A673 (cell line): ENCODE measurements at regions not wholly inside any gene's neighbourhood (a gene's known extent, or its start where the extent isn't known, plus 50 kb on each side); places are given as distances from the start of the nearest gene placed in this dataset.

Experiments used
- BruUV-seq: library from RNA; stranded (reverse); fragments of 400-500 nt; replicated peaks from 2 replicates; lab custom pipeline; 2021; lab: Mats Ljungman, UMichigan
- CTCF ChIA-PET: fragments of 300-600 bp; sonication (Branson Sonifier 250); formaldehyde crosslinking; loops from one replicate; lab custom pipeline; 2022; ENCODE audit warnings: antibody characterized with exemption; lab: Charles Lee
- POLR2A ChIA-PET: fragments of 300-600 bp; sonication (Branson Sonifier 250); formaldehyde crosslinking; loops from one replicate; lab custom pipeline; 2022; ENCODE audit warnings: antibody characterized with exemption; ENCODE audit not compliant: low non-redundant PET; lab: Charles Lee
- DNase-seq: peaks from one replicate; pipeline ENCODE4 v3.0.0-alpha.2; 2015; ENCODE audit warnings: low spot score
- H3K27ac ChIP-seq: fragments of 200-600 bp; sonication (generic); 2 replicates; pipeline ENCODE4 v1.5.1; 2016; ENCODE audit warnings: mixed run types, low read depth, mild to moderate bottlenecking, mixed read lengths, antibody characterized with exemption, low read length; ENCODE audit not compliant: poor library complexity, severe bottlenecking
- H3K27me3 ChIP-seq: fragments of 200-600 bp; sonication (generic); replicated peaks from 2 replicates; pipeline ENCODE4 v1.6.1; 2017; ENCODE audit warnings: mixed run types, low read depth, mild to moderate bottlenecking, mixed read lengths, antibody characterized with exemption, low read length; ENCODE audit not compliant: insufficient read depth, poor library complexity
- H3K36me3 ChIP-seq: fragments of 200-600 bp; sonication (generic); 2 replicates; pipeline ENCODE4 v1.6.1; 2016; ENCODE audit warnings: mixed run types, mild to moderate bottlenecking, mixed read lengths, antibody characterized with exemption, low read length; ENCODE audit not compliant: insufficient read depth, poor library complexity, severe bottlenecking
- H3K4me1 ChIP-seq: fragments of 200-600 bp; sonication (generic); 2 replicates; pipeline ENCODE4 v1.6.1; 2017; ENCODE audit warnings: mixed run types, mild to moderate bottlenecking, mixed read lengths, antibody characterized with exemption, low read length; ENCODE audit not compliant: insufficient read depth, poor library complexity, severe bottlenecking
- H3K4me3 ChIP-seq: fragments of 200-600 bp; sonication (generic); 2 replicates; pipeline ENCODE4 v1.5.1; 2016; ENCODE audit warnings: low read depth, mixed run types, mild to moderate bottlenecking, mixed read lengths, low read length; ENCODE audit not compliant: poor library complexity, severe bottlenecking
- H3K9me3 ChIP-seq: fragments of 200-600 bp; sonication (generic); 2 replicates; pipeline ENCODE4 v1.6.1; 2016; ENCODE audit warnings: mixed run types, low read depth, mild to moderate bottlenecking, mixed read lengths, antibody characterized with exemption, low read length; ENCODE audit not compliant: poor library complexity, severe bottlenecking
- EZH2 ChIP-seq: fragments of 200-600 bp; sonication (generic); IDR thresholded peaks from 2 replicates; pipeline ENCODE4 v1.6.1; 2017; ENCODE audit warnings: borderline replicate concordance, low read depth, mild to moderate bottlenecking, mixed read lengths, antibody characterized with exemption, low read length; ENCODE audit not compliant: poor library complexity, severe bottlenecking
- intact Hi-C: fragments of 100-400 bp; cut with micrococcal nuclease; formaldehyde crosslinking; loops from one replicate; pipeline ENCODE4 v1.10.0; 2022; ENCODE audit not compliant: unreplicated experiment
- TF ChIP-seq, protein P1 (sequence below): fragments of 300-800, 200-600 bp; sonication (generic); conservative IDR thresholded peaks from 2 replicates; pipeline ENCODE4 v1.5.1; 2017; ENCODE audit warnings: low read depth, mild to moderate bottlenecking, antibody characterized with exemption, low read length, moderate library complexity, mixed read lengths

DNA sequence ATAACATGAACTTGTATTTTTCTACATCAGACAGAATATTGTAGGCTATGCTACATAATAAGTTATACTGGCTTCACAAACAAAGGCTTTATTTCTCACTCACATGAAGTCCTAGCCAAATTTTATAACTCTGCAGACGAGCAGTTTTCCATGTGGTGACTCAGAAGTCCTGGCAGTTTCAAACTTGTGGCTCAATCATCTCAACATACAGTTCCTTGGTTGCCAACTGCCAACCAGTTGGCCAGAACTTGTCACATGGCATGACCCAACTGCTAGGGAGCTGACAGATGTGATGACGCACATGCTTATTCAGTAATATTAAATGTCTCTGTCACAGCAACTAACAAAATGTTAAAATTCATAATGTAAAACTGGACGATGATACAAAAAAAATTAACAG lies 63.8 kb upstream of the ZC3H15 start:
- Histone ChIP-seq H3K36me3 (no peaks in the 10 kb centered on the region), H3K9me3 (no peaks in the 10 kb centered on the region), H3K27ac (no peak overlapping the region), H3K27me3 (no peaks in the 10 kb centered on the region), H3K4me3 (no peak overlapping the region), H3K4me1 (no peaks in the 10 kb centered on the region)
- intact Hi-C loops = no loop called here
- BruUV-seq = no TSS peak
- ChIA-PET POLR2A (no interaction called here), CTCF (no interaction called here)
- TF ChIP-seq, protein P1, sequence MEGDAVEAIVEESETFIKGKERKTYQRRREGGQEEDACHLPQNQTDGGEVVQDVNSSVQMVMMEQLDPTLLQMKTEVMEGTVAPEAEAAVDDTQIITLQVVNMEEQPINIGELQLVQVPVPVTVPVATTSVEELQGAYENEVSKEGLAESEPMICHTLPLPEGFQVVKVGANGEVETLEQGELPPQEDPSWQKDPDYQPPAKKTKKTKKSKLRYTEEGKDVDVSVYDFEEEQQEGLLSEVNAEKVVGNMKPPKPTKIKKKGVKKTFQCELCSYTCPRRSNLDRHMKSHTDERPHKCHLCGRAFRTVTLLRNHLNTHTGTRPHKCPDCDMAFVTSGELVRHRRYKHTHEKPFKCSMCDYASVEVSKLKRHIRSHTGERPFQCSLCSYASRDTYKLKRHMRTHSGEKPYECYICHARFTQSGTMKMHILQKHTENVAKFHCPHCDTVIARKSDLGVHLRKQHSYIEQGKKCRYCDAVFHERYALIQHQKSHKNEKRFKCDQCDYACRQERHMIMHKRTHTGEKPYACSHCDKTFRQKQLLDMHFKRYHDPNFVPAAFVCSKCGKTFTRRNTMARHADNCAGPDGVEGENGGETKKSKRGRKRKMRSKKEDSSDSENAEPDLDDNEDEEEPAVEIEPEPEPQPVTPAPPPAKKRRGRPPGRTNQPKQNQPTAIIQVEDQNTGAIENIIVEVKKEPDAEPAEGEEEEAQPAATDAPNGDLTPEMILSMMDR = no peak
- no peak for TF ChIP-seq EZH2
- peak; percentile 7 for DNase-seq

DNA sequence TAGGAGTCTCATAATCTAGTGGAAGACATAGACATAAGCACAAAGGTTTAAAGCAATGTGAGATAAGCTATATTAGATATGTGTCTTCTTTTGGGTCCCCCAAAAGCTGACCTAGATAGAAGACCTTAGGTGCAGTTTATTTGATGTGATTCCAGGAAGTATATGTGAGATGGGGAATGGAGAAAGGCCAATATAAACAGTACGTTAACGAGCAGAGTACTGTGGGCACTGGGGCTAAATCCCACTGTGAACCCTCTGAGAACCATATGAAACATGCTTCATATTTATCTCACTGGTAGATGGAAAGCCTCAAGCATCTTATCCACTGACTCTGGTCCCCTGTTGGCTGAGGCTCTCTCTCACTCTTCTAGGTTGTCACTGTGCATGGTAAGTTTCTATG lies 62.6 kb upstream of the ZC3H15 start:
- ChIA-PET POLR2A (no interaction called here), CTCF (no interaction called here)
- TF ChIP-seq, protein P1 = no peak
- no peak for TF ChIP-seq EZH2
- H3K9me3 ChIP-seq = no peaks in the 10 kb centered on the region
- intact Hi-C loops = no loop called here
- DNase-seq = no peak
- H3K27me3 ChIP-seq = no peaks in the 10 kb centered on the region
- no peaks in the 10 kb centered on the region for H3K4me1 ChIP-seq
- no peaks in the 10 kb centered on the region for H3K36me3 ChIP-seq
- no peak overlapping the region for H3K4me3 ChIP-seq
- BruUV-seq = no TSS peak
- no peak overlapping the region for H3K27ac ChIP-seq

DNA sequence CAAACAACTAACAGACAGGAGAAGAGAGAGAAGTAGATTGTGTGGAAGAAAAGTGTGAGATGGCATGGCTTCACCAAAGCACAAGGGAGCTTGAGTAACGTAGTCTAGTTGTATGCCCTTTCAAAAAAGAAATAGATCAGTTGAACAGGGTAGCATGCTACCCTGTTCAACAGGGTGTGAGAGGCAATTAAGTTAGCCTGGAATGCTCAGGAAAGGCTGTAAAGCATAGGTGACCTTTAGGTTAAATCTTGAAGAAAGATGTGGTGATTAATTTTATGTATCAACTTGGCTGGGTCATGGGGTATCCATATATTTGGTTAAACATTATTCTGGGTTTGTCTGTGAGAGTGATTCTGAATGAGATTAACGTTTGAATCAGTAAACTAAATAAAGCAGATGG lies 61.8 kb upstream of the ZC3H15 start:
- no peaks in the 10 kb centered on the region for H3K4me1 ChIP-seq
- no peaks in the 10 kb centered on the region for H3K36me3 ChIP-seq
- ChIA-PET CTCF (no interaction called here), POLR2A (no interaction called here)
- intact Hi-C loops = no loop called here
- no peaks in the 10 kb centered on the region for H3K27me3 ChIP-seq
- no TSS peak for BruUV-seq
- no peak for DNase-seq
- no peak for TF ChIP-seq EZH2
- TF ChIP-seq, protein P1 = no peak
- H3K9me3 ChIP-seq = no peaks in the 10 kb centered on the region
- H3K4me3 ChIP-seq = no peak overlapping the region
- no peak overlapping the region for H3K27ac ChIP-seq
